GM19372 (cell line): ENCODE measurements at regions not wholly inside any gene's neighbourhood (a gene's known extent, or its start where the extent isn't known, plus 50 kb on each side); places are given as distances from the start of the nearest gene placed in this dataset.
"Not testable (repeated sequence)": the region's sequence is repeated elsewhere in the genome, so short reads cannot be mapped to it uniquely, and the experiment has no call there.

Source experiments
- ATAC-seq: cut with Tn5 transposase; IDR thresholded peaks from one replicate; pipeline ENCODE4 v1.9.1; 2021; ENCODE audit warnings: mild to moderate bottlenecking, low read depth, moderate library complexity; ENCODE audit not compliant: unreplicated experiment

DNA sequence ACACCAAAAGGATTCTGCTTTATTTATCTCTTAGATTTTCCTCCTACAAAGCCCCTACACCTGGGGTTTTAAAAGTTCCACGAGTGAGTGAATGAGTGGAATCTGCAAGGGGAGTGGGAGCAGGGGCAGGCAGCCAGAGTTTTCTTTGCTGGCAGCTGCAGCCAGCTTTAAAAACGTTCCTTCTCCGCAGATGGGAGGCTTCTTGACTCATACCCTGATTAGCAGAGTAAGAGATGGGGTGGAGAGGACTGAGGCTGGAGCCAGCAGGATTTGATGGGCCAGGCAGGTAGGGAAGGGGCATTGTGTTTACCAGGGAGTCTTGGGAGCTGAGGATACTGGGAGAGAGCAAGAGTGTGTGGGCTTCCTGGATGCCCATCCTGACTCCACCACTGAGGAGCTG lies 99.6 kb upstream of the TNP1 start:
- no peak for ATAC-seq

DNA sequence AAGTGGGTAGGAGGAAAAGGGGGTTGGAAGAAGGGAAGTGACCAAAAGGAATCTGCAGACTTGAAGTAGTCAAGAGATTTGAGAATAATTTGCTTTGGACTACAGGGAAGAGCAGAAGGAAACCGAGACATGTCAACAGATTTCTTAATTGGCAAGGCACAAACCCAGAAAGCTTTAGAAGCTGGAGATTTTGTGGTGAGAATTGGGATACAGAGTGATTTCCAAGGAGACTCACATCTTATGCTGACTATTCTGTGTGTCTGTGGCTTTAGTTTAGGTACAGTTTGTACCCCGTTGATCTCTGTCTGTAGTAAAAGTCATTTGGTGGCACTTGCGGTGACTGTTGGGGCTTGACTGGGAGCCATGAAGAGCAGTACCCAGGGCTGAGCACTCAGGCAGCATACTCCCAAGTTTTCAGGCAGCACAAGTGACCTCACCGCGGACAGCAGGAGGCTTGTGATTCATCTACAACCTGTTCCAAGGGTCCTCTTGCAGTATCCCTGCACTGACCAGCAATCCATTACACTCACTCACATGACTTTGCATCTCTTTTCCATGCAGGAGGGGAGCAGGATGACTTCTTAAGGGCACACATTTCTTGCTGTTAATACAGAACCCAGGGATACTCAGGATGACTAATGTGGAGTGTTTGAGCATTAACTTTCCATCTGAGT lies 97.1 kb upstream of the TNP1 start:
- ATAC-seq = no peak

DNA sequence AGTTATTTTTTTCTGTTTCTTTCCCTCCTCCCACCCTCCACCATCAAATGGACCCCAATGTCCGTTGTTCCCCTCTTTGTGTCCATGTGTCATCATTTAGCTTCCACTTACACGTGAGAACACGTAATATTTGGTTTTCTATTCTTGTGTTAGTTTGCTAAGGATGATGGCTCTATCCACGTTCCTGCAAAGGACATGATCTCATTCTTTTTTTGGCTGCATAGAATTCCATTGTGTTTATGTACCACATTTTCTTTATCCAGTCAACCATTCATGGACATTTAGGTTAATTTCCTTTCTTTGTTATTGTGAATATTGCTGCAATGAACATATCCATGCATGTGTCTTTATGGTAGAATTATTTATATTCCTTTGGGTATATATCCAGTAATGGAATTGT lies 91.3 kb upstream of the TNP1 start:
- ATAC-seq = no peak

DNA sequence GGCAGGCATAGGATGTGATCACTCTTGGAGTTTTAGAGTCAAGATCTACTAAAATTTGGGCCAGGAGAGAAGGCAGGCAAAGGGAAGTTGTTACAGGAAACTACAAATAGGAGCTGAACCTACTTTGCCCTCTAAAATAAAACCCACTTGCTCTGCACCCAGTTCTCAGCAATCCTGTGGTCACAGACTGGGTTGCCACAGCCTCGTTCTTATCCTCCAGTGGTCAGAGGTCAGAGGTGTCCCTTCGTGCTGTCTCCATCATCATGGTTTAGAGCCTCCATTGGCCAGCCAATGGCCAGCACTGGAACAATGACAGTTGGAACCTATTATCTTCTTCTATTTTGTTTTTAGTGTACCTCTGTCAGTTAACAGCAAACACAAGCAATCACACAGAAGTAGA lies 90.7 kb upstream of the TNP1 start:
- ATAC-seq = no peak

DNA sequence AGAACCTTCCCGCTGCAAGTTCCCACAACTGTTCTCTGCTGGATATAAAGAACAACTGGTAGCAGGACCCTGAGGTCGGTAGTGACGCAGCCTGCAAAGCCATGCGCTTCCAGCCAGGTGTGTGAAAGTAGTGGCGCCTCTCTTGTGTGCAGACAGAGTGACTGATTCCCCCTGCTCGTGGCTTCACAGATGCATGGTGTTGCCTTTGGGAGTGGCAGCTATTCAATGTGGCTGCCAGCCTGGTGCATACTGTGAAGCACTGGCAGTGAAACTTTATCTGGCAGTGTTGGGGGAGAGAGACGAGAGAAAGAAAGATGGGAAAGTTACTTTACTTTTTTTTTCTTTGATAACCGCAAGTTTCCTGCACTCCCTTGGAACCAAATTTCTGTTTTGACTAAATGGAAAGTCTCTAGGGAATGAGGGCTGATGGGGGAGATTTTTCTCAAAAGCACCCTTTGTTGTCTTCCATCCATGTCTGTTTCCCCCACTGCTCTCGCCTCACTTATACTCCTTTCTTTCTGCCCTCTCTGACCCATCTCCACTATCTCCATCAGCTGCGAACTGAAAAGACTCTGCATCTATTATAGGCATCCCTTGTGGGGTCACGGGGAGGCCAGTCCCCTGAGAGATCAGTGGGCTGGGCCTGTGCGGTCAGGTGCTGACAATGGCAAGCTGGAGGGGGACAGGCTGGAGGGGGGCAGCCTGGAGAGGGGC lies 90.0 kb upstream of the TNP1 start:
- no peak for ATAC-seq

DNA sequence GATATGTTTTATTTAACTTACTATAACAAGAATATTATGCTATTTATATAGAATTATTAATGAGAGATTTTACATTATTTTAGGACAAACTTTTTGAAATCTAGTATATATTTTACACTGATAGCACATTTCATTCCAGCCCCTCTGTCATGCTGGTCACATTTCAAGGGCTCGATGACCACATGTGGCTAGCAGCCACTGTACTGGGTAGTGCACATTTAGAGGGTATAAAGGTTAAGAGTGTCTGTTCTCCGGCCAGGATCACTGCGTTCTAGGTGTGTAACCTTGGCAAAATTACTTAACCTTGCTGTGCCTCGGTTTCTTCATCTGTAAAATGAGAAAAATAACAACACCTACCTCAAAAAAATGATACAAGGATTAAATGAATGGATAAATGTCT lies 87.2 kb upstream of the TNP1 start:
- ATAC-seq = no peak

DNA sequence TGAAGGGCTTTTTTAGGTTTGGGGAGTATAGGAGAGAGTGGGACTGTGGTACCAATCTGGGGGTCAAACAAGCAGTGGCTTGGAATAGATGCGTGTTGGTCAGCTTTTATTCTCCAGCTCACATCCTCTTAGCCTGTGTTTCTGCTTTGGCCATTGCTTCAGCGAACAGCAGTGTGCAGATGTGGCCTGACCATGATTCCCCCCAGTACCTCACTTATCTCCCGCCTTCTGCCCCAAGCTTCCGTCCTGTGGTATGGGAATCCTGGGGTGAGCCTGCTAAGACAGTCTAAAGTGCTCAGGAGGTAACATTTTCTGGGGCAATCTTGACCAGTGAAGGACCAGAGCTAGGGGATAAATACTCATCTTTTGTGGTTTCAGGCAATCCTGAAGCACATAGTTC lies 84.9 kb upstream of the TNP1 start:
- no peak for ATAC-seq

DNA sequence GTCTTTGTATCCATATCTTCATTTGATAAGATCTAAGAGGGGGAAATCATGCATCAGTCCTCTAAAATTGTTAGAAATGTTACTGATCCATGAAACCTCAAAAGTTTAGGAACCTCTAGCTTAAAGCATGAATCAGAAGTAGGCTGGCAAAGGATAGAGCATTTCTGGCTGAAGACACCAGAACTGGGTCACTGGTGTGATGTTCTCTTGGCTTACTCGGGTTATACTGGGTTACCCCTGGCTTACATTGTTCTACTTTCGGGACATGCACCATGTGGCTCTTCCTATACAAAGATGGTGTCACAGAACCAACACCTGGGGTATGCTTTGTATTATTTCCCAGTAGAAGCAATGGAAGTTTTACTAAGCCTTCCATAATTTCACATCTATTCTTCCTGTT lies 83.2 kb upstream of the TNP1 start:
- ATAC-seq = no peak

DNA sequence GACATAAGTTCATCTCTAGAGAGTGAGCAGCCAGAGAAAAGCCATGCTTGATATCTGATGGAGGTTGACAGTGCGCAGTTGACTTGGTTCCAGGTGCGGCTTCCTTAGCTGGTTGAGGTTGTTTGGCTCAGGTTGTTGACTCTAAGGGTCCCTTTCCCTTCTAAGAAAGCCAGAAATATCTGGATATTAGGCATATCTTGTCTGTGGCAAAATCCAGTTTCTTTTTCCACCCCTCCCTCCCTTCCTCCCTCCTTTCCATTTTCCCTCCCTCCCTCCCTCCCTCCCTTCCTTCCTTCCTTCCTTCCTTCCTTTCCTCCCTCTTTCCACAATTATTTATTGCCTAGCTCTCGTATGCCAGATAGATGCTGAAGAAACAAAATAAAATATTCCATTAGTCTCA lies 82.6 kb upstream of the TNP1 start:
- no peak for ATAC-seq

DNA sequence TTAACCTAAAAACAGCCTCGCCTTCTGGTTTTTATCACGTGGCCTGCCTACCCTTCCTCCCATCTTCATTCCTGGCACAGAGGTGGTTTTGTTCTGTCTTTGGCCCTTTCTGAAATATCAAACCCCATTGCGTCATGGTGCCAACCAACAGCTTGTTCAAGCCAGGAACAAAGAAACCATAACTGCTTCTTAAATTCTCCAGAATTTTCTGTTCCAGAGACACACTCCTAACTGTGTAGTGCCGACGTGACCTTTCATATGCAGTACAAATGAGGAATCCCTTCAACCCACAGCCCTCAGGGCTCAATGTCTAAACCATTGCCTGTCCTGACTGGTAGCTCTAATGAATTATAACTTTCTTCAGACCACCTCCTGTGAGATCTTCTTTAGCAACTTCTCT lies 82.2 kb upstream of the TNP1 start:
- no peak for ATAC-seq

DNA sequence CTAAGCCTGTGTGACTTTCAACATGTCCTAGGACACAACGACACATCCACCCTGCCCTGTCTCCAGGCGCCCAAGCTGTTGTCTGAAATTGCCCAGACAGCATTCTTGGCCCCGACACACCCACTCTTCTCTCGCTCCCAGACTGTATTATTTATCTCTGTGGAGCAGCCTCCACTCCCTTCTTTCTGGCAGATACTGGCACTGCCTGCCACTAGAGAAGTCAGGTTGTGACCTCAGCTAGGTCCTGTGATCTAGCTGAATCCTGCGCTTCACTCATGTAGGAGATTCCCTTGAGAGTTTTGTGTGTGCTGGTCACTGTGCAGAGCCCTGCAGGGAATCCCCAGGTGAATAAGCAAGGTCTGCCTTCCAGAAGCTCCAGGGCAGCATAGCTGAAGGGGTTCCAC lies 77.1 kb upstream of the TNP1 start:
- ATAC-seq = no peak

DNA sequence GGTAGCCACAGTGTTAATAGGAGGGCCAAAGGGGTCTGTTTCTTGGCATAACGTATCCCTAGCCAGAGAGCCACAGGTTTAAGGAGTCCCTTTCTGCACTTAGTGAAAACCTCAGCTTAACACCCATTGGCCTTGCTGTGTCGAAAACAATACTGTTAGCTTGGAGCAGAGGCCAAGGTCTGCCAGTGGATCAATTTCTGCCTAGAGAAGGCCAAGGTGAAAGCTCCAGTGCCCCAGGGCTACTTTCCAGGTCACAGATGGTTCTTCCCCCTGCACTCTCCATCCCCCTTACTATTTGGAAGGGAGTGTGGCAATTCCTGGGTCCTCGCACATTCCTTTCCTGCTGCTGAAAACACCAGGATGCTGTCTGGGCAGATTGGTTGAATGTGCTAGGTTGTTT lies 74.8 kb upstream of the TNP1 start:
- no peak for ATAC-seq

DNA sequence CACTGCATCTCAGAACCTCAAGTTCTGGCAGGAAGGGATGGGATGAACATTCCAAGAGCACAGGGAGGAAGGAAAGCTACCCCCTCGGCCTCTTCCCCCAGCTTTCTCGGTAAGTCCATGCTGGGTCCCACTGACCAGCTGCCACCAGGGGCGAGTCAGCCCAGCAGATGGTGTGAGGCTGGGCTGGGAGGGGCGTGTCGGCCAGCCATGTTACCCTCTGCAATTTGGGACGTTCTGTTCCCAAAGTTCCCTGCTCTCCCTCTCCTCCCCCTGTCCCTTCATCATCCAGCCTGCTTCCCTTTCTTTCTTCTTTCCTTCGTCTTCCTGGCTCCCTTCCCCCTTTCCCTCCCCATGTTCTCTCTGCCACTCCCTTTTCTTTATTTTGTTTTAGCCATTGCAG lies 74.3 kb upstream of the TNP1 start:
- no peak for ATAC-seq

DNA sequence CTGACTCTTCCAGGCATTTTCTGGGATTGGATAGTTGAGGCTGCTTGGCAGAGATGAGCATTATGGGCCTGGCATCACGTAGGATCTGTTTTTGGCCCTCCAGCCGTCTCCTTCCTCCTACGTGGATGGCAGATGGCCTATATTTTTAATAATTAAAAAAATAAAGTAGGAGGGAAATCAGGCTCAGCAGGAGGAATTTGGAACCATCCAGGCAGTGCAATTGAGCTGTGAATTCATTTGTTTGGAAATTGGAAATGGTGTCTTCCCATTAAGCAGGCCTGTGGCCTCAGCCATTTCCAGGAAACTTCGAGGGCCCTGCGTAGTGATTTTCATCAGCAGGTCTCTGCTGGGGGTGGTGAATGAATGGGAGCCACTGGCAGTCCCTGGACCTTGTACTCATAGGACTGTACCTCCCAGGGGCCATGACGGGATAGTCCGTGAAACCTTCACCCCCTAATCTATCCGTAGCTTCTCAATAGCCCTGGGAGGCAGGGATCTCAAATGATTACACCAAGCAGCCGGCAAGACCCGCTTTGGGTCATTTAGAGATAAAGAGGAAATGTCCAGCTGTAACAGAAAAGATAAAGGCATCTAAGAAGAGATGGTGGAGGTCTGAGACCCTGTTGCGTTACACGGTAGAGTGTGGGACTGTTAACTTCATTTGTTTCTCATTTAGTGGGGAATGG lies 73.1 kb upstream of the TNP1 start:
- no peak for ATAC-seq

DNA sequence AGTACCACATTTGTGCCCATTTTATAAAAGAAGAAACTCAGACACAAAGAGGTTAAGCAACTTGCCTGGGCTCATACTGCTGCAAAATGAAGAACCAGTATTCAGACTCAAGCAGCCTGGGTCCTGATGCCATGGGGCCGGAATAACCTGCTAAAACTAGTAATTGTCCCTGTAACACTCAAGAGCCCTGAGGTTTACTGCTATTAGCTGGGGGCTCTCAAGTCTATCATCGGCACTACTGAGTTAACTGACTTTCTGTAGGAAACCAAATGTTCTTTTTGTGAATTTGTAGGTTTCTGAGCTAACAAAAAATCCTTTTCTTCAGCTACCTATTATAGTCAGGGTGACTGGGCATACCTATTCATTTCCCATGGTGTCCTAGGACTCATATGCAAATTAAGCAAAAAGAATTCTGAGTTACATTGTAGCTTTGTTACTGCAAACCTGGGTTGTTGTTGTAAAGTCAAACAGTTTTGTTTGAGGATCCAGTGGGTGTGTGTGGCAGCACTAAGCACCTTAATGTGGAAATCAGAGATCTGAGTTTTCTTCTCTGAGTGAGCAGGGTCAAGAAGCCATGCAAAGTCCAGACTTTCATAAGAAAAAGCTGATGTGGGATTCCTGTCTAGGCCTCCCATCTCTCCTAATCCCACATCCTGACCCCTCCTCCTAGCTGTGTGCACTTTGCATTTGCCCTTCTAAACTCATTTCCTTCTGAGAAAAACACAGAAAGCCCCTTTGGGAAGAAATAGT lies 72.4 kb upstream of the TNP1 start:
- ATAC-seq = no peak

DNA sequence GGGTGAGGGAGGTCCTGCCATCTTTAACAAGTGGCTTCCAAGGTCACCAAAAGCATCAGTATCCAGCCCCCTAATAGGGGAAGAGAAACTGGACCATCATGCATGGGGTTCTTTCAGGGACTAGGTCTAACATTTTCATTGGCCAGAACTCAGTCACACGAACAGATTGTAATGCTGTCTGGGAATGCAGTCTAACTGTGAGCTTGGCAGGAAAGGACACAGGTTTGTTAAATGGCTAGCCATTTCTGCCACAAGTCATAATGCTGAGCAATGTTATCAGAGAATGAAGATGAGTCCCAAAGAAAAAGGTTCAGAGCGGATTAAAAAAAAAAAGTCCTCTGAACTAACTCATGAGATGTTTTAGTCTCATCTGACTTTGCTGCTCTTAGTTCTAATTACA lies 70.9 kb upstream of the TNP1 start:
- ATAC-seq = no peak

DNA sequence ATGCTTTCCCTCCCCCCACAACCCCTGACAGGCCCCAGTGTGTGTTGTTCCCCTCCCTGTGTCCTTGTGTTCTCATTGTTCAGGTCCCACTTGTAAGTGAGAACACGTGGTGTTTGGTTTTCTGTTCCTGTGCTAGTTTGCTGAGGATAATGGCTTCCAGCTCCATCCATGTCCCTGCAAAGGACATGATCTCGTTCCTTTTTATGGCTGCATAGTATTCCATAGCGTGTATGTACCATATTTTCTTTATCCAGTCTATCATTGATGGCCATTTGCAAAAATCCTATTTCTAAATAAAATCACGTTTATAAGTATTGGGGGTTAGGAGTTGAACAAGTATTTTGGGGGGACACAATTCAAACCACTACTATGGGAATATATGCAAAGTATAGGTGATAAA lies 69.5 kb upstream of the TNP1 start:
- not testable (repeated sequence) for ATAC-seq

DNA sequence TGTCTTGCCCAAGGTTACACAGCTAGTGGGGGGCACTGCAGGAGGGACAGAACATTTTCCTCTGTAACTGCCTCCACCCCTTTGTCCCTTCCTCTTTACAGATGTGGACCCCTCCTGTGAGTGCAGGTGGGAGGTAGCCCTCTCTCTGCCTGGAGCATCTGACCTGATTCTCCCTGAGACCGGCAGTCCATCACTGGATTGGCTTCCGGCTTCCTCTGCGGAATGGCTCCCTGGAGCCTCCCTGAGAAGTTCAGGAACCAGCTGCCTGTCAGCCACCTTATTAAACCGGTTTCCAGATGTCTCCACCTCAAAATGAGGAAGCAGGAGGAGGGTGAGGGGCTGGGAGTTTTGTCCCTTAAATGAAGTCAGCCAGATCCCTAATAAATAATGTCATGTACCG lies 67.3 kb upstream of the TNP1 start:
- ATAC-seq = no peak

DNA sequence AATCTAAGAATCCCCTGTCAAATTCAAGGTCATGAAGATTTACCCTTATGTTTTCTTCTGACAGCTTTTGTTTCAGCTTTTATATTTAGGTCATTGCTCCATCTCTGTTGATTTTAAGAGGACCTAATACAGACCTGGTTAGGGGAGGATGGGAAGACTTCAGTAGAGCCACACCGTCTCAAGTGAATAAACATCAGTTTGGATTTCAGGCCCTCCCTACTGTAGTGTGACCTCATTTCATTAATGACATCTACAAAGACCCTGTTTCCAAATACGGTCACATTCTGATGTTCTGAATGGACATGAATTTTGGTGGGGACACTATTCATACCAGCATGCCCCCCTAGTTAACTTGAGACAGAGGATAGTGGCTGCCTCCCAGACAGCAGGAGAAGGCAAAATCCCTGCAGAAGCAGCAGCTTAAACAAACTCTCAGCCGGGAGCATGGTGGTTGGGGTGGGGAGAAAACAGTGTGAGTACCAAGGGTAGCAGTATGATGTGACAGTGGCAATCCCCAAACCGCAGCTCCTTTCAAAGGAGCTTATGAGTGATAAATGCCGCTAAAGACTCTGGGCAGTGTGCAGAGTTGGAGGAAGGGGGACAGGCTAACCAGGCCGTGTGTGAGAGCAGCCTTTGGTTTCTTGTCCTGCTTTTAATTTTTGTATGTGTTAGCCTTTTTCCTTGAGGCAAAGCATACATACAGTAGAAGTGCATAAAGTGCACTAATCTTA lies 65.9 kb upstream of the TNP1 start:
- ATAC-seq = no peak

DNA sequence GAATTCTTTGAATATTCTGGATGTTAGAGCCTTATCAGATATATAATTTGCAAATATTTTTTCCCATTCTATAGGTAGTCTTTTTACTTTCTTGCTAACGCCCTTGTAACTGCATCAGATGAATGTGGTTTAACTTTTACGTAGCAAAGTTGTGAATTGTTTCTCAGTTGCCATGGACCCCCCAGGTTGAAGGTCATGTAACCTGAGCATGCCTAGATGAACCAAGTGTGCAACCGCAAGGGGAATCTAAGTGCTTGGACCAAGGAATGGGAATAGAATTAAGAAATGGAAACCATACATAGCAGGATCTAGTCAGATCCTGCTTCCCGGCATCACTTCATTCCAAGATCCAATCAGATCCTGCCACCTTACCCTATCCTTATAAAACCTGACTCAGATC lies 65.1 kb upstream of the TNP1 start:
- no peak for ATAC-seq

DNA sequence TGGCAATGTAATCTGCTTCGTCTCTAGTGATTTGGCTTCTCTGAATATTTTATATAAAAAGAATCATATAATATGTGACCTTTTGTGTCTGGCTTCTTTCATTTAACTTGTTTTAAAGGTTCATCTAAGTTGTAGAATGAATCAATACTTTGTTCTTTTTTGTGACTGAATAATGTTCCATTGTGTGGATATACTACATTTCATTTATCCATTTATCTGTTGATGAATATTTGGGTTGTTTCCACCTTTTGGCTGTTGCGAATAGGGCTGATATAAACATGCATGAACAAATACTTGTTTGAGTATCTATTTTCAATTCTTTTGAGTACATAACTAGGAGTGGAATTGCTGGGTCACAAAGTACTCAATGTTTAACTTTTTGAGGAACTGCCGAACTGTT lies 63.8 kb upstream of the TNP1 start:
- no peak for ATAC-seq
